ENCODE measurements at regions not wholly inside any gene's neighbourhood (a gene's known extent, or its start where the extent isn't known, plus 50 kb on each side); places are given as distances from the start of the nearest gene placed in this dataset.

DNA sequence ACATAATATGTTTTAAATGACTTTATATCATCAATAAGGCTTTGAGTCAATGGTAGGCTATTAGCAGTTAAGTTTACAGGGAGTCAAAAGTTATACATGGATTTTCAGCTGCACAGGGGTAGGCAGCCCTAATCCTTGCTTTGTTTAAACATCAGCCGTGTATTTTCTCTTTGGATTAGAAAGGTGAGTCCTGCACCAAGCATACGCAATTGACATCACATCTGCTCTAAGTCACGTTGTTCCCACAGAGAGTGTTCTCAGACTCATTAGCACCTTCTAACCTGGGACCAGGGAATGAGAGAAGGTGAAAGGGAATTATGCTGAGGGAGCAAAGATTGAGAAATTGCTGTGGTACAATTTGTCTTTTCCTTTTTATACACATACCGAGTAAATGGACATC lies 148.6 kb upstream of the ZNF804B start:
- Histone ChIP-seq H3K27ac (ENCODE audit: insufficient read depth, low read length, poor library complexity, severe bottlenecking) (no peak overlapping the region), H3K27me3 (ENCODE audit: control insufficient read depth, insufficient read depth, low read length) (no peaks in the 10 kb centered on the region), H3K4me1 (ENCODE audit: control insufficient read depth, insufficient read depth, low read length, poor library complexity, severe bottlenecking) (no peaks in the 10 kb centered on the region), H3K36me3 (ENCODE audit: control insufficient read depth, insufficient read depth, low read length) (no peaks in the 10 kb centered on the region), H3K4me3 (ENCODE audit: low read depth, low read length) (no peak overlapping the region), H3K9me3 (ENCODE audit: control insufficient read depth in 2 of 2, low read length in 2 of 2) (no peaks in the 10 kb centered on the region)
- no peak for DNase-seq
- Mint-ChIP-seq H3K27me3 (no peaks in the 10 kb centered on the region), H3K4me1 (no peaks in the 10 kb centered on the region), H3K9me3 (peaks cover 0 to 9% (median 3%) of the 10 kb centered on the region in 7 donors), H3K36me3 (no peaks in the 10 kb centered on the region), H3K27ac (no peak overlapping the region), H3K4me3 (no peak overlapping the region)
- ATAC-seq (ENCODE audit: low read depth in 2 of 2), result no peak

DNA sequence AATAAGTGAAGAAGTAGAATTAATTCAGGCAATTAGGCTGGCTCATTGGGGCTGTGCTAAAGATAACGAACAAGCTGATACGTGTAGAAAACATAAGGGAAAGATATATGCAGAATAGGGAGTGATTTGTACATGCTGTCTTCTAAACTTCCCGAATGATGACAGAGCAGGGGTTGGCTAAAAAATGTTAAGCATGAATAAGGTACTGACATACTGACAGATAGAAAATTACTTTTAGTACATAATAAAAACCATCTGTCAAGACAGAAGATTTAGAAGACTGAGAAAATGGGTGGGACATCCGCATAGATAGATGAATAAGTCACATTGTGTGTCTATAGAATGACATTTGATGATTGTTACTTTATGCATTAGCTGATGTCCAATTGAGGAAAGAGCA lies 158.8 kb upstream of the ZNF804B start:
- Histone ChIP-seq H3K36me3 (ENCODE audit: control insufficient read depth, insufficient read depth, low read length) (no peaks in the 10 kb centered on the region), H3K27ac (ENCODE audit: insufficient read depth, low read length, poor library complexity, severe bottlenecking) (no peak overlapping the region), H3K4me3 (ENCODE audit: low read depth, low read length) (no peak overlapping the region), H3K4me1 (ENCODE audit: control insufficient read depth, insufficient read depth, low read length, poor library complexity, severe bottlenecking) (no peaks in the 10 kb centered on the region), H3K27me3 (ENCODE audit: control insufficient read depth, insufficient read depth, low read length) (no peaks in the 10 kb centered on the region), H3K9me3 (ENCODE audit: control insufficient read depth in 2 of 2, low read length in 2 of 2) (no peaks in the 10 kb centered on the region)
- no peaks in the 10 kb centered on the region for H3K36me3 Mint-ChIP-seq
- H3K4me3 Mint-ChIP-seq, result no peak overlapping the region
- ATAC-seq (ENCODE audit: low read depth in 2 of 2) (no peak), DNase-seq (no peak)
- H3K27ac Mint-ChIP-seq, result no peak overlapping the region
- H3K27me3 Mint-ChIP-seq, result no peaks in the 10 kb centered on the region
- peaks cover 0 to 11% (median 4%) of the 10 kb centered on the region in 7 donors for H3K9me3 Mint-ChIP-seq
- H3K4me1 Mint-ChIP-seq, result no peaks in the 10 kb centered on the region

GRCh38 chr7:88599528-88599927 lies 160.0 kb upstream of the ZNF804B start:
- H3K4me3 Mint-ChIP-seq, result no peak overlapping the region
- no peaks in the 10 kb centered on the region for H3K36me3 ChIP-seq (ENCODE audit: control insufficient read depth, insufficient read depth, low read length)
- no peaks in the 10 kb centered on the region for H3K4me1 ChIP-seq (ENCODE audit: control insufficient read depth, insufficient read depth, low read length, poor library complexity, severe bottlenecking)
- no peak overlapping the region for H3K4me3 ChIP-seq (ENCODE audit: low read depth, low read length)
- no peaks in the 10 kb centered on the region for H3K27me3 Mint-ChIP-seq
- H3K27ac Mint-ChIP-seq, result no peak overlapping the region
- H3K27me3 ChIP-seq (ENCODE audit: control insufficient read depth, insufficient read depth, low read length), result no peaks in the 10 kb centered on the region
- H3K9me3 Mint-ChIP-seq, result peaks cover 0 to 12% (median 4%) of the 10 kb centered on the region in 7 donors
- ATAC-seq (ENCODE audit: low read depth in 2 of 2), result no peak
- no peak for DNase-seq
- no peaks in the 10 kb centered on the region for H3K9me3 ChIP-seq (ENCODE audit: control insufficient read depth in 2 of 2, low read length in 2 of 2)
- H3K27ac ChIP-seq (ENCODE audit: insufficient read depth, low read length, poor library complexity, severe bottlenecking), result no peak overlapping the region
- no peaks in the 10 kb centered on the region for H3K4me1 Mint-ChIP-seq
- no peaks in the 10 kb centered on the region for H3K36me3 Mint-ChIP-seq

DNA sequence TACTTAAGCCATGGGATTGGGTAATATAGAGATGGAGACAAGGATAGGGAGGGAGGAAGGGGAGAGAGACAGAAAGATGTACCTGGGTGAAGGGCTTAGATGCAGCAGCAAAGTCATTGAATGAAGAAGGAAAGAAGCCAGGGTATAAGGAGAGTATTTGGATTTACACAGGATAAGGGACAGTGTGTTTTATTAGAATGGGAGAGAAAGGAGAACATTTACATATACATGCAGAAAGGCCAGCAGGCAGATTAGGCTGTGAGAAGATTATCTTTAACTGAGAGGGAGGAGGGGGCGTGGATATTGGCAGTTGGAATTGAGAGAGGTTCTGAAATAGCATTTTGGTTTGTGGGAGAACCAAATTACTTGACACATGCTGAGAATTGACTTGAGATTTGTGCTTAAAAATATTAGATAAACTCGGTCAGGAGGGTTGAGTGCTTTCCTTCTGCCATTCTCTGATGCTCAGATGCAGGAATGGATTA lies 161.5 kb upstream of the ZNF804B start:
- H3K4me1 ChIP-seq (ENCODE audit: control insufficient read depth, insufficient read depth, low read length, poor library complexity, severe bottlenecking), result no peaks in the 10 kb centered on the region
- H3K27ac ChIP-seq (ENCODE audit: insufficient read depth, low read length, poor library complexity, severe bottlenecking), result no peak overlapping the region
- H3K4me3 ChIP-seq (ENCODE audit: low read depth, low read length), result no peak overlapping the region
- no peaks in the 10 kb centered on the region for H3K36me3 Mint-ChIP-seq
- no peak for DNase-seq
- H3K27me3 ChIP-seq (ENCODE audit: control insufficient read depth, insufficient read depth, low read length), result no peaks in the 10 kb centered on the region
- H3K4me1 Mint-ChIP-seq, result no peaks in the 10 kb centered on the region
- H3K9me3 Mint-ChIP-seq, result peaks cover 2 to 17% (median 4%) of the 10 kb centered on the region in 7 donors
- H3K4me3 Mint-ChIP-seq, result no peak overlapping the region
- no peaks in the 10 kb centered on the region for H3K36me3 ChIP-seq (ENCODE audit: control insufficient read depth, insufficient read depth, low read length)
- no peak overlapping the region for H3K27ac Mint-ChIP-seq
- no peaks in the 10 kb centered on the region for H3K9me3 ChIP-seq (ENCODE audit: control insufficient read depth in 2 of 2, low read length in 2 of 2)
- ATAC-seq (ENCODE audit: low read depth in 2 of 2), result no peak
- H3K27me3 Mint-ChIP-seq, result no peaks in the 10 kb centered on the region

DNA sequence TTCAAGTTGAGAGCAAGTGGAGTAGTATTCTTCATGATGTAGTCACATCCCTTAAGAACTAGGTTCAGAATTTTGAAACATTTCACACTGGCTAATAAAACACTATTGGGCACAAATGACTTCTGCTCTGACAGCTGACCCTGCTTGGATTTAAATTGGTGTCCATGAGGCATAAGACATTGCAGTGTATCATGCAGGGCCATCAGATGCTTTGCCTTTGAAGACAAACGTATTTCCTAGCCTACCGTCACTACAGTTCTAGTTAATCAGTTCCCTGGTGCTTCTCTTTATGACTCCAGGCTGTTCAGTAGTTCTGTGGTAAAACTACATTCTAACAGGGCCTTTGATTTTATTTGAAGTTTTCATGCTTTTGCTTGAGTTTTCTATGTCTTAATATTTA lies 168.5 kb upstream of the ZNF804B start:
- Mint-ChIP-seq H3K4me1 (no peaks in the 10 kb centered on the region), H3K27ac (no peak overlapping the region), H3K27me3 (no peaks in the 10 kb centered on the region), H3K36me3 (no peaks in the 10 kb centered on the region), H3K9me3 (peaks cover 0 to 14% (median 4%) of the 10 kb centered on the region in 7 donors), H3K4me3 (no peak overlapping the region)
- H3K4me1 ChIP-seq (ENCODE audit: control insufficient read depth, insufficient read depth, low read length, poor library complexity, severe bottlenecking), result no peaks in the 10 kb centered on the region
- DNase-seq (no peak), ATAC-seq (ENCODE audit: low read depth in 2 of 2) (no peak)
- no peaks in the 10 kb centered on the region for H3K36me3 ChIP-seq (ENCODE audit: control insufficient read depth, insufficient read depth, low read length)
- H3K4me3 ChIP-seq (ENCODE audit: low read depth, low read length), result no peak overlapping the region
- no peak overlapping the region for H3K27ac ChIP-seq (ENCODE audit: insufficient read depth, low read length, poor library complexity, severe bottlenecking)
- no peaks in the 10 kb centered on the region for H3K27me3 ChIP-seq (ENCODE audit: control insufficient read depth, insufficient read depth, low read length)
- no peaks in the 10 kb centered on the region for H3K9me3 ChIP-seq (ENCODE audit: control insufficient read depth in 2 of 2, low read length in 2 of 2)

GRCh38 chr7:88589927-88590326 lies 169.6 kb upstream of the ZNF804B start:
- Mint-ChIP-seq H3K9me3 (peaks cover 0 to 14% (median 4%) of the 10 kb centered on the region in 7 donors), H3K27ac (no peak overlapping the region), H3K36me3 (no peaks in the 10 kb centered on the region), H3K4me3 (no peak overlapping the region), H3K27me3 (no peaks in the 10 kb centered on the region), H3K4me1 (no peaks in the 10 kb centered on the region)
- no peak for ATAC-seq (ENCODE audit: low read depth in 2 of 2)
- Histone ChIP-seq H3K9me3 (ENCODE audit: control insufficient read depth in 2 of 2, low read length in 2 of 2) (no peaks in the 10 kb centered on the region), H3K4me3 (ENCODE audit: low read depth, low read length) (no peak overlapping the region), H3K36me3 (ENCODE audit: control insufficient read depth, insufficient read depth, low read length) (no peaks in the 10 kb centered on the region), H3K27me3 (ENCODE audit: control insufficient read depth, insufficient read depth, low read length) (no peaks in the 10 kb centered on the region), H3K27ac (ENCODE audit: insufficient read depth, low read length, poor library complexity, severe bottlenecking) (no peak overlapping the region), H3K4me1 (ENCODE audit: control insufficient read depth, insufficient read depth, low read length, poor library complexity, severe bottlenecking) (no peaks in the 10 kb centered on the region)
- no peak for DNase-seq

DNA sequence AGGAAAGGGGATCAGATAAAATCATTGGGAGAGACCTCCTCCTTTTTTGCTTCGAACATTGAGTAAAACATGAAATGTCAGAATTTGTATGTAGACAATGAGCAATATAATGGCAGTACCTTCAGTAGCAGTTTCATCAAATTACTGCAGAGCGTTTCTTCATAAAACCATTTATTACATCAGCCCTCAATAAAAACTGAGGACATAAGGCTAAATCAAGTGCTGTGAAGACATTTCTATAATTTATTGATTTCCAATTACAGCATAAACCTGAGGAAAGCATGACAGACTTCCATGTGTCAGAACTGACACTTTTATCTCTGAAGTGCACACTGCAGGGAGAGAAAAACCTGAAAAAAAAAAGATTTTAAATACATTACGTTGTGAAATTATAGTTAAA lies 172.6 kb upstream of the ZNF804B start:
- H3K27me3 ChIP-seq (ENCODE audit: control insufficient read depth, insufficient read depth, low read length), result no peaks in the 10 kb centered on the region
- ATAC-seq (ENCODE audit: low read depth in 2 of 2), result no peak
- no peak overlapping the region for H3K4me3 ChIP-seq (ENCODE audit: low read depth, low read length)
- Mint-ChIP-seq H3K4me1 (no peaks in the 10 kb centered on the region), H3K27ac (no peak overlapping the region), H3K36me3 (no peaks in the 10 kb centered on the region), H3K4me3 (no peak overlapping the region), H3K27me3 (no peaks in the 10 kb centered on the region), H3K9me3 (peaks cover 0 to 6% (median 2%) of the 10 kb centered on the region in 7 donors)
- no peak for DNase-seq
- H3K27ac ChIP-seq (ENCODE audit: insufficient read depth, low read length, poor library complexity, severe bottlenecking), result no peak overlapping the region
- H3K9me3 ChIP-seq (ENCODE audit: control insufficient read depth in 2 of 2, low read length in 2 of 2), result no peaks in the 10 kb centered on the region
- H3K36me3 ChIP-seq (ENCODE audit: control insufficient read depth, insufficient read depth, low read length), result no peaks in the 10 kb centered on the region
- H3K4me1 ChIP-seq (ENCODE audit: control insufficient read depth, insufficient read depth, low read length, poor library complexity, severe bottlenecking), result no peaks in the 10 kb centered on the region

DNA sequence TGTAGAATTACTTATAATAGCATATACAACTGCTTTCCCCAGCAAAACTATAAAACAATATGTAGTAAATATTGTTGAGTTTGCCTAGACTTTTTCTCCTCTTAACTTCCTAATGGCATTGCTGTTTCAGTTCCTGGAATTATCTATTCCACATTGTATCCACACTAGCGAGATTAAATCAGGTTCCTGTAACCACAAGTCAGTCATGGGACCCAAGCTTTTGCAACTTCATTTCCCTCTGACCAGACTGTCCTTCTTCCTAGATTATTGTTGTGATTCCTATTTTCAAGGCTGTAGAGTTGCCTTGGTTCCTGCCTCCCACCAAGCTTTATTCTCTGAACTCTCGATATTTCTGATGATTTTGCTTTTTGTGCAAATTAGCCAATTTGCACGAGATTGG lies 173.3 kb upstream of the ZNF804B start:
- Histone ChIP-seq H3K27ac (ENCODE audit: insufficient read depth, low read length, poor library complexity, severe bottlenecking) (no peak overlapping the region), H3K36me3 (ENCODE audit: control insufficient read depth, insufficient read depth, low read length) (no peaks in the 10 kb centered on the region), H3K9me3 (ENCODE audit: control insufficient read depth in 2 of 2, low read length in 2 of 2) (no peaks in the 10 kb centered on the region), H3K27me3 (ENCODE audit: control insufficient read depth, insufficient read depth, low read length) (no peaks in the 10 kb centered on the region), H3K4me1 (ENCODE audit: control insufficient read depth, insufficient read depth, low read length, poor library complexity, severe bottlenecking) (no peaks in the 10 kb centered on the region), H3K4me3 (ENCODE audit: low read depth, low read length) (no peak overlapping the region)
- Mint-ChIP-seq H3K27me3 (no peaks in the 10 kb centered on the region), H3K36me3 (no peaks in the 10 kb centered on the region), H3K9me3 (peaks cover 0 to 6% (median 0%) of the 10 kb centered on the region in 7 donors), H3K4me3 (no peak overlapping the region), H3K4me1 (no peaks in the 10 kb centered on the region), H3K27ac (no peak overlapping the region)
- ATAC-seq (ENCODE audit: low read depth in 2 of 2) (no peak), DNase-seq (no peak)
